WTC11 (cell line): ENCODE measurements at regions not wholly inside any gene's neighbourhood (a gene's known extent, or its start where the extent isn't known, plus 50 kb on each side); places are given as distances from the start of the nearest gene placed in this dataset.

Experiments used
- ATAC-seq: fragments of 200-7000 bp; cut with Tn5 transposase; 2 replicates; pipeline ENCODE4 v1.10.0; 2021; ENCODE audit warnings: mild to moderate bottlenecking, moderate library complexity
- CTCF ChIA-PET: fragments of 300-600 bp; sonication (Branson Sonifier 250); formaldehyde crosslinking; loops from one replicate; lab custom pipeline; 2021; ENCODE audit warnings: antibody characterized with exemption; lab: Charles Lee
- POLR2A ChIA-PET: fragments of 350-600 bp; sonication (Branson Sonifier 250); formaldehyde crosslinking; loops from one replicate; lab custom pipeline; 2021; ENCODE audit warnings: antibody characterized with exemption; lab: Charles Lee
- DNase-seq: peaks from one replicate; pipeline ENCODE4 v3.0.0; 2021; ENCODE audit warnings: low spot score
- H3K27ac Mint-ChIP-seq: 2 replicates; pipeline ENCODE4 v1.8.0; 2021; ENCODE audit warnings: mixed read lengths
- H3K27me3 Mint-ChIP-seq: 2 replicates; pipeline ENCODE4 v1.8.0; 2021; ENCODE audit warnings: low read depth, mild to moderate bottlenecking, moderate library complexity, mixed read lengths
- H3K36me3 Mint-ChIP-seq: 2 replicates; pipeline ENCODE4 v1.8.0; 2021; ENCODE audit warnings: mixed read lengths
- H3K4me1 Mint-ChIP-seq: 2 replicates; pipeline ENCODE4 v1.8.0; 2022; ENCODE audit warnings: mixed read lengths
- H3K4me3 Mint-ChIP-seq: 2 replicates; pipeline ENCODE4 v1.8.0; 2021; ENCODE audit warnings: mild to moderate bottlenecking, moderate library complexity, mixed read lengths
- H3K9me3 Mint-ChIP-seq: 2 replicates; pipeline ENCODE4 v1.8.0; 2021; ENCODE audit warnings: mixed read lengths
- RELA ChIP-seq: sonication (generic); formaldehyde crosslinking; IDR thresholded peaks from 2 replicates; pipeline ENCODE4 v1.8.1; 2022; ENCODE audit warnings: missing genetic modification reagents, mild to moderate bottlenecking, borderline replicate concordance
- SOX15 ChIP-seq: fragments of 250-450 bp; sonication (Bioruptor Pico); IDR thresholded peaks from 2 replicates; pipeline ENCODE4 v1.9.0; 2021; ENCODE audit warnings: mild to moderate bottlenecking
- TCF7 ChIP-seq: sonication (generic); formaldehyde crosslinking; IDR thresholded peaks from 2 replicates; pipeline ENCODE4 v1.8.0; 2022; ENCODE audit warnings: mild to moderate bottlenecking, low read depth, missing genetic modification reagents, moderate library complexity
- ZNF263 ChIP-seq: sonication (generic); formaldehyde crosslinking; IDR thresholded peaks from 2 replicates; pipeline ENCODE4 v1.8.1; 2022; ENCODE audit warnings: low read depth, mild to moderate bottlenecking, moderate library complexity, missing genetic modification reagents
- ZNF423 ChIP-seq: fragments of 250-450 bp; sonication (Bioruptor Pico); IDR thresholded peaks from 2 replicates; pipeline ENCODE4 v2.1.2; 2022; ENCODE audit warnings: mild to moderate bottlenecking, moderate library complexity
- TF ChIP-seq, protein P1 (sequence below): sonication (generic); formaldehyde crosslinking; IDR thresholded peaks from 2 replicates; pipeline ENCODE4 v1.8.0; 2022; ENCODE audit warnings: mild to moderate bottlenecking, missing genetic modification reagents
- TF ChIP-seq, protein P2 (sequence below): sonication (generic); formaldehyde crosslinking; IDR thresholded peaks from 2 replicates; pipeline ENCODE4 v1.8.0; 2023; ENCODE audit warnings: missing genetic modification reagents, mild to moderate bottlenecking, borderline replicate concordance
- TF ChIP-seq, protein P3 (sequence below): sonication (generic); formaldehyde crosslinking; conservative IDR thresholded peaks from 2 replicates; pipeline ENCODE4 v1.8.1; 2022; ENCODE audit warnings: mild to moderate bottlenecking, missing genetic modification reagents
- TF ChIP-seq, protein P4 (sequence below): fragments of 250-450 bp; sonication (Bioruptor Pico); IDR thresholded peaks from 2 replicates; pipeline ENCODE4 v2.1.2; 2022; ENCODE audit warnings: mild to moderate bottlenecking, moderate library complexity
- TF ChIP-seq, protein P5 (sequence below): sonication (generic); formaldehyde crosslinking; IDR thresholded peaks from 2 replicates; pipeline ENCODE4 v1.8.1; 2023; ENCODE audit warnings: mild to moderate bottlenecking, missing genetic modification reagents, borderline replicate concordance
- TF ChIP-seq, protein P6 (sequence below): sonication (generic); formaldehyde crosslinking; IDR thresholded peaks from 2 replicates; pipeline ENCODE4 v1.8.1; 2023; ENCODE audit warnings: mild to moderate bottlenecking, missing genetic modification reagents, moderate library complexity
- TF ChIP-seq, protein P7 (sequence below): sonication (generic); formaldehyde crosslinking; IDR thresholded peaks from 2 replicates; pipeline ENCODE4 v1.8.1; 2023; ENCODE audit warnings: mild to moderate bottlenecking, missing genetic modification reagents, moderate library complexity
- TF ChIP-seq, protein P8 (sequence below): sonication (generic); formaldehyde crosslinking; conservative IDR thresholded peaks from 2 replicates; pipeline ENCODE4 v1.8.1; 2023; ENCODE audit warnings: mild to moderate bottlenecking, low read depth, missing genetic modification reagents, moderate library complexity

DNA sequence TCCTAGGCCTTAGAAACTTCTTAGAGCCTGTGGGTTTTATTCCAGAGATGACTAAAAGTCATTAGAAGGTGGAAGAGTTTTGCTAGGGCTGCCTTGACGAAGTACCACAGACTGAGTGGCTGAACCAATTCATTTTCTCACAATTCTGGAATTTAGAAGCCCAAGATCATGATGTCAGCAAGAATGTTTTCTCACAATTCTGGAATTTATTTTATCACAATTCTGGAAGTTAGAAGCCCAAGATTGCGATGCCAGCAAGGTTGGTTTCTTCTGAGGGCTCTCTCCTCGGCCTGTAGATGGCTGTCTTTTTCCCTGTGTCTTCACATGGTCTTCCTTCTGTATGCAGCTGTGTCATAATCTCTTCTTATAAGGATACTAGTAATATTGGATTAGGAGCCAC, 672.9 kb upstream of the MARCKS start (continued):
- TF ChIP-seq, protein P1, sequence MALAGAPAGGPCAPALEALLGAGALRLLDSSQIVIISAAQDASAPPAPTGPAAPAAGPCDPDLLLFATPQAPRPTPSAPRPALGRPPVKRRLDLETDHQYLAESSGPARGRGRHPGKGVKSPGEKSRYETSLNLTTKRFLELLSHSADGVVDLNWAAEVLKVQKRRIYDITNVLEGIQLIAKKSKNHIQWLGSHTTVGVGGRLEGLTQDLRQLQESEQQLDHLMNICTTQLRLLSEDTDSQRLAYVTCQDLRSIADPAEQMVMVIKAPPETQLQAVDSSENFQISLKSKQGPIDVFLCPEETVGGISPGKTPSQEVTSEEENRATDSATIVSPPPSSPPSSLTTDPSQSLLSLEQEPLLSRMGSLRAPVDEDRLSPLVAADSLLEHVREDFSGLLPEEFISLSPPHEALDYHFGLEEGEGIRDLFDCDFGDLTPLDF (CRISPR knock-in tag) = no peak
- TF ChIP-seq, protein P2, sequence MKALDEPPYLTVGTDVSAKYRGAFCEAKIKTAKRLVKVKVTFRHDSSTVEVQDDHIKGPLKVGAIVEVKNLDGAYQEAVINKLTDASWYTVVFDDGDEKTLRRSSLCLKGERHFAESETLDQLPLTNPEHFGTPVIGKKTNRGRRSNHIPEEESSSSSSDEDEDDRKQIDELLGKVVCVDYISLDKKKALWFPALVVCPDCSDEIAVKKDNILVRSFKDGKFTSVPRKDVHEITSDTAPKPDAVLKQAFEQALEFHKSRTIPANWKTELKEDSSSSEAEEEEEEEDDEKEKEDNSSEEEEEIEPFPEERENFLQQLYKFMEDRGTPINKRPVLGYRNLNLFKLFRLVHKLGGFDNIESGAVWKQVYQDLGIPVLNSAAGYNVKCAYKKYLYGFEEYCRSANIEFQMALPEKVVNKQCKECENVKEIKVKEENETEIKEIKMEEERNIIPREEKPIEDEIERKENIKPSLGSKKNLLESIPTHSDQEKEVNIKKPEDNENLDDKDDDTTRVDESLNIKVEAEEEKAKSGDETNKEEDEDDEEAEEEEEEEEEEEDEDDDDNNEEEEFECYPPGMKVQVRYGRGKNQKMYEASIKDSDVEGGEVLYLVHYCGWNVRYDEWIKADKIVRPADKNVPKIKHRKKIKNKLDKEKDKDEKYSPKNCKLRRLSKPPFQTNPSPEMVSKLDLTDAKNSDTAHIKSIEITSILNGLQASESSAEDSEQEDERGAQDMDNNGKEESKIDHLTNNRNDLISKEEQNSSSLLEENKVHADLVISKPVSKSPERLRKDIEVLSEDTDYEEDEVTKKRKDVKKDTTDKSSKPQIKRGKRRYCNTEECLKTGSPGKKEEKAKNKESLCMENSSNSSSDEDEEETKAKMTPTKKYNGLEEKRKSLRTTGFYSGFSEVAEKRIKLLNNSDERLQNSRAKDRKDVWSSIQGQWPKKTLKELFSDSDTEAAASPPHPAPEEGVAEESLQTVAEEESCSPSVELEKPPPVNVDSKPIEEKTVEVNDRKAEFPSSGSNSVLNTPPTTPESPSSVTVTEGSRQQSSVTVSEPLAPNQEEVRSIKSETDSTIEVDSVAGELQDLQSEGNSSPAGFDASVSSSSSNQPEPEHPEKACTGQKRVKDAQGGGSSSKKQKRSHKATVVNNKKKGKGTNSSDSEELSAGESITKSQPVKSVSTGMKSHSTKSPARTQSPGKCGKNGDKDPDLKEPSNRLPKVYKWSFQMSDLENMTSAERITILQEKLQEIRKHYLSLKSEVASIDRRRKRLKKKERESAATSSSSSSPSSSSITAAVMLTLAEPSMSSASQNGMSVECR (CRISPR knock-in tag) = no peak
- no peak for TF ChIP-seq RELA (CRISPR knock-in tag)
- TF ChIP-seq ZNF263 (CRISPR knock-in tag) = no peak
- TF ChIP-seq ZNF423 (CRISPR knock-in tag) = no peak
- TF ChIP-seq SOX15 (CRISPR knock-in tag) = no peak
- TF ChIP-seq, all 79 proteins: peak for 0

DNA sequence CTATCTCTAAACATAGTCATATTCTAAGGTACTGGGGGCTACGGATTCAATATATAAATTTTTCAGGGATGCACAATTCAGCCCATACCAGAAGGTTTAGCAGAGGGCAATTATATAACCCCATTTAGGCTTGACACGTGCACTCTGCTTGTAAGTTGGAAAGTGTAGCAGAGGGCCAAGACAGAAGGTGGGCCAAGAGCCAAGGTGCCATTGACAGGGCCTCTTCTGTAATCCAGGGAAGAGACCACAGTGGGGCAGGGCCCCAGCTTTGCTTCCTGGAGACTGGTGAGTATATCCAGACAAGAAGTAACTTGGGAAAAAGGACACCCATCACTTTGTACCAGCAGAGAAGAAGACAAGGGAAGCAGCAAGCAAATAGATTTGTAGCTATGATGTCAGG, 672.4 kb upstream of the MARCKS start:
- DNase-seq = no peak
- no peak overlapping the region for H3K27ac Mint-ChIP-seq
- ChIA-PET POLR2A (no interaction called here), CTCF (no interaction called here)
- no peaks in the 10 kb centered on the region for H3K9me3 Mint-ChIP-seq
- ATAC-seq = no peak
- no peaks in the 10 kb centered on the region for H3K27me3 Mint-ChIP-seq
- peaks cover 6% of the 10 kb centered on the region for H3K4me1 Mint-ChIP-seq
- H3K4me3 Mint-ChIP-seq = no peak overlapping the region
- H3K36me3 Mint-ChIP-seq = no peaks in the 10 kb centered on the region
- TF ChIP-seq, protein P3, sequence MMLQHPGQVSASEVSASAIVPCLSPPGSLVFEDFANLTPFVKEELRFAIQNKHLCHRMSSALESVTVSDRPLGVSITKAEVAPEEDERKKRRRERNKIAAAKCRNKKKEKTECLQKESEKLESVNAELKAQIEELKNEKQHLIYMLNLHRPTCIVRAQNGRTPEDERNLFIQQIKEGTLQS (CRISPR knock-in tag) = no peak
- TF ChIP-seq, protein P4, sequence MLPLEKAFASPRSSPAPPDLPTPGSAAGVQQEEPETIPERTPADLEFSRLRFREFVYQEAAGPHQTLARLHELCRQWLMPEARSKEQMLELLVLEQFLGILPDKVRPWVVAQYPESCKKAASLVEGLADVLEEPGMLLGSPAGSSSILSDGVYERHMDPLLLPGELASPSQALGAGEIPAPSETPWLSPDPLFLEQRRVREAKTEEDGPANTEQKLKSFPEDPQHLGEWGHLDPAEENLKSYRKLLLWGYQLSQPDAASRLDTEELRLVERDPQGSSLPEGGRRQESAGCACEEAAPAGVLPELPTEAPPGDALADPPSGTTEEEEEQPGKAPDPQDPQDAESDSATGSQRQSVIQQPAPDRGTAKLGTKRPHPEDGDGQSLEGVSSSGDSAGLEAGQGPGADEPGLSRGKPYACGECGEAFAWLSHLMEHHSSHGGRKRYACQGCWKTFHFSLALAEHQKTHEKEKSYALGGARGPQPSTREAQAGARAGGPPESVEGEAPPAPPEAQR = no peak
- TF ChIP-seq, protein P5, sequence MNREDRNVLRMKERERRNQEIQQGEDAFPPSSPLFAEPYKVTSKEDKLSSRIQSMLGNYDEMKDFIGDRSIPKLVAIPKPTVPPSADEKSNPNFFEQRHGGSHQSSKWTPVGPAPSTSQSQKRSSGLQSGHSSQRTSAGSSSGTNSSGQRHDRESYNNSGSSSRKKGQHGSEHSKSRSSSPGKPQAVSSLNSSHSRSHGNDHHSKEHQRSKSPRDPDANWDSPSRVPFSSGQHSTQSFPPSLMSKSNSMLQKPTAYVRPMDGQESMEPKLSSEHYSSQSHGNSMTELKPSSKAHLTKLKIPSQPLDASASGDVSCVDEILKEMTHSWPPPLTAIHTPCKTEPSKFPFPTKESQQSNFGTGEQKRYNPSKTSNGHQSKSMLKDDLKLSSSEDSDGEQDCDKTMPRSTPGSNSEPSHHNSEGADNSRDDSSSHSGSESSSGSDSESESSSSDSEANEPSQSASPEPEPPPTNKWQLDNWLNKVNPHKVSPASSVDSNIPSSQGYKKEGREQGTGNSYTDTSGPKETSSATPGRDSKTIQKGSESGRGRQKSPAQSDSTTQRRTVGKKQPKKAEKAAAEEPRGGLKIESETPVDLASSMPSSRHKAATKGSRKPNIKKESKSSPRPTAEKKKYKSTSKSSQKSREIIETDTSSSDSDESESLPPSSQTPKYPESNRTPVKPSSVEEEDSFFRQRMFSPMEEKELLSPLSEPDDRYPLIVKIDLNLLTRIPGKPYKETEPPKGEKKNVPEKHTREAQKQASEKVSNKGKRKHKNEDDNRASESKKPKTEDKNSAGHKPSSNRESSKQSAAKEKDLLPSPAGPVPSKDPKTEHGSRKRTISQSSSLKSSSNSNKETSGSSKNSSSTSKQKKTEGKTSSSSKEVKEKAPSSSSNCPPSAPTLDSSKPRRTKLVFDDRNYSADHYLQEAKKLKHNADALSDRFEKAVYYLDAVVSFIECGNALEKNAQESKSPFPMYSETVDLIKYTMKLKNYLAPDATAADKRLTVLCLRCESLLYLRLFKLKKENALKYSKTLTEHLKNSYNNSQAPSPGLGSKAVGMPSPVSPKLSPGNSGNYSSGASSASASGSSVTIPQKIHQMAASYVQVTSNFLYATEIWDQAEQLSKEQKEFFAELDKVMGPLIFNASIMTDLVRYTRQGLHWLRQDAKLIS (CRISPR knock-in tag) = no peak
- TF ChIP-seq, protein P6, sequence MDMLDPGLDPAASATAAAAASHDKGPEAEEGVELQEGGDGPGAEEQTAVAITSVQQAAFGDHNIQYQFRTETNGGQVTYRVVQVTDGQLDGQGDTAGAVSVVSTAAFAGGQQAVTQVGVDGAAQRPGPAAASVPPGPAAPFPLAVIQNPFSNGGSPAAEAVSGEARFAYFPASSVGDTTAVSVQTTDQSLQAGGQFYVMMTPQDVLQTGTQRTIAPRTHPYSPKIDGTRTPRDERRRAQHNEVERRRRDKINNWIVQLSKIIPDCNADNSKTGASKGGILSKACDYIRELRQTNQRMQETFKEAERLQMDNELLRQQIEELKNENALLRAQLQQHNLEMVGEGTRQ = no peak

DNA sequence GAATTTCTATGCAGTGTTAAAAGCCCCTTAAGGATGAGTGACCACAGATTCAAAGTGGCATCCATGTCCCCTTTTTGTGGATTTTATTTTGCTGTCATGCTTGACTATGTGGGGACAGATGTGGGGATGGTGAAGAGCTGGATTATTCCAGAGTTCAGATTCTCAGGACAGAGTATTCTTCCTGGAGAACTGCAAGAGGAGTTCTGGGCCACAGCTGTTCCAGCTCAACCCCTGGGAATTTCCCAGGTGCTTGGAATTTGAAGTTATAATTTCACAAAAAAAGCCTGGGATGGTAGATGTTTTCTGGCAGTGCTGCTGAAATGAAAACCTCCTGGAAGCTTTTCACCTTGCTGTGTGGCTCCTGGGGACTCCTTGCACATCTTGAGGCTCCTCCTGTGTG, 671.8 kb upstream of the MARCKS start:
- Mint-ChIP-seq H3K36me3 (no peaks in the 10 kb centered on the region), H3K4me1 (peaks cover 6% of the 10 kb centered on the region), H3K27ac (no peak overlapping the region), H3K4me3 (no peak overlapping the region), H3K27me3 (no peaks in the 10 kb centered on the region), H3K9me3 (no peaks in the 10 kb centered on the region)
- ATAC-seq (no peak), DNase-seq (no peak)
- ChIA-PET POLR2A (interaction anchor here (0.7 kb wide), 1 partner anchor 43 kb away, joined by 3 read pairs; no protein-coding TSS in a partner anchor), CTCF (no interaction called here)
- TF ChIP-seq, protein P4 = no peak
- TF ChIP-seq, protein P3 (CRISPR knock-in tag) = no peak
- TF ChIP-seq, protein P7, sequence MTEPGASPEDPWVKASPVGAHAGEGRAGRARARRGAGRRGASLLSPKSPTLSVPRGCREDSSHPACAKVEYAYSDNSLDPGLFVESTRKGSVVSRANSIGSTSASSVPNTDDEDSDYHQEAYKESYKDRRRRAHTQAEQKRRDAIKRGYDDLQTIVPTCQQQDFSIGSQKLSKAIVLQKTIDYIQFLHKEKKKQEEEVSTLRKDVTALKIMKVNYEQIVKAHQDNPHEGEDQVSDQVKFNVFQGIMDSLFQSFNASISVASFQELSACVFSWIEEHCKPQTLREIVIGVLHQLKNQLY = no peak
- TF ChIP-seq TCF7 = no peak
- TF ChIP-seq, protein P8, sequence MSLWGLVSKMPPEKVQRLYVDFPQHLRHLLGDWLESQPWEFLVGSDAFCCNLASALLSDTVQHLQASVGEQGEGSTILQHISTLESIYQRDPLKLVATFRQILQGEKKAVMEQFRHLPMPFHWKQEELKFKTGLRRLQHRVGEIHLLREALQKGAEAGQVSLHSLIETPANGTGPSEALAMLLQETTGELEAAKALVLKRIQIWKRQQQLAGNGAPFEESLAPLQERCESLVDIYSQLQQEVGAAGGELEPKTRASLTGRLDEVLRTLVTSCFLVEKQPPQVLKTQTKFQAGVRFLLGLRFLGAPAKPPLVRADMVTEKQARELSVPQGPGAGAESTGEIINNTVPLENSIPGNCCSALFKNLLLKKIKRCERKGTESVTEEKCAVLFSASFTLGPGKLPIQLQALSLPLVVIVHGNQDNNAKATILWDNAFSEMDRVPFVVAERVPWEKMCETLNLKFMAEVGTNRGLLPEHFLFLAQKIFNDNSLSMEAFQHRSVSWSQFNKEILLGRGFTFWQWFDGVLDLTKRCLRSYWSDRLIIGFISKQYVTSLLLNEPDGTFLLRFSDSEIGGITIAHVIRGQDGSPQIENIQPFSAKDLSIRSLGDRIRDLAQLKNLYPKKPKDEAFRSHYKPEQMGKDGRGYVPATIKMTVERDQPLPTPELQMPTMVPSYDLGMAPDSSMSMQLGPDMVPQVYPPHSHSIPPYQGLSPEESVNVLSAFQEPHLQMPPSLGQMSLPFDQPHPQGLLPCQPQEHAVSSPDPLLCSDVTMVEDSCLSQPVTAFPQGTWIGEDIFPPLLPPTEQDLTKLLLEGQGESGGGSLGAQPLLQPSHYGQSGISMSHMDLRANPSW = no peak
